KMS-11 (cell line): ENCODE measurements at regions not wholly inside any gene's neighbourhood (a gene's known extent, or its start where the extent isn't known, plus 50 kb on each side); places are given as distances from the start of the nearest gene placed in this dataset.

Source experiments
- H2AFZ ChIP-seq: fragments of 200-600 bp; sonication (generic); 2 replicates; pipeline ENCODE4 v1.6.1; 2016; ENCODE audit warnings: antibody characterized with exemption, mixed run types, low read depth
- H3K27ac ChIP-seq: fragments of 200-600 bp; sonication (generic); 2 replicates; pipeline ENCODE4 v1.6.1; 2016; ENCODE audit warnings: mild to moderate bottlenecking, mixed run types
- H3K27me3 ChIP-seq: fragments of 200-600 bp; sonication (generic); 2 replicates; pipeline ENCODE4 v1.6.1; 2017; ENCODE audit warnings: mild to moderate bottlenecking, low read depth, mixed run types, moderate library complexity; ENCODE audit not compliant: insufficient read depth
- H3K36me3 ChIP-seq: fragments of 200-600 bp; sonication (generic); 2 replicates; pipeline ENCODE4 v1.6.1; 2017; ENCODE audit warnings: mild to moderate bottlenecking, mixed run types; ENCODE audit not compliant: insufficient read depth
- H3K4me1 ChIP-seq: fragments of 200-600 bp; sonication (generic); 2 replicates; pipeline ENCODE4 v1.6.1; 2016; ENCODE audit warnings: mild to moderate bottlenecking, low read depth, mixed run types; ENCODE audit not compliant: poor library complexity, severe bottlenecking
- H3K4me2 ChIP-seq: fragments of 200-600 bp; sonication (generic); 2 replicates; pipeline ENCODE4 v1.7.0; 2016; ENCODE audit warnings: mild to moderate bottlenecking, mixed run types
- H3K4me3 ChIP-seq: fragments of 200-600 bp; sonication (generic); IDR thresholded peaks from 2 replicates; pipeline ENCODE4 v1.6.1; 2017; ENCODE audit warnings: low read depth, low read length, mixed read lengths; ENCODE audit not compliant: insufficient read depth
- H3K79me2 ChIP-seq: fragments of 200-600 bp; sonication (generic); 2 replicates; pipeline ENCODE4 v1.6.1; 2016; ENCODE audit warnings: low read depth, mixed run types; ENCODE audit not compliant: insufficient read depth
- H3K9ac ChIP-seq: fragments of 200-600 bp; sonication (generic); 2 replicates; pipeline ENCODE4 v1.6.1; 2016; ENCODE audit warnings: mild to moderate bottlenecking, mixed run types
- H4K20me1 ChIP-seq: fragments of 200-600 bp; sonication (generic); 2 replicates; pipeline ENCODE4 v1.6.1; 2016; ENCODE audit warnings: mild to moderate bottlenecking, mixed run types; ENCODE audit not compliant: insufficient read depth
- CTCF ChIP-seq: fragments of 200-600 bp; sonication (generic); conservative IDR thresholded peaks from 2 replicates; pipeline ENCODE4 v1.6.1; 2017; ENCODE audit warnings: low read depth, mild to moderate bottlenecking, antibody characterized with exemption, low read length, moderate library complexity, mixed read lengths

- Histone ChIP-seq H3K4me3 (no peak overlapping the region), H3K36me3 (no peaks in the 10 kb centered on the region; the same call in 1 of the 2 replicates), H2AFZ (no peak overlapping the region), H3K27ac (no peak overlapping the region), H3K27me3 (no peaks in the 10 kb centered on the region), H3K4me1 (no peaks in the 10 kb centered on the region), H4K20me1 (no peaks in the 10 kb centered on the region), H3K79me2 (no peaks in the 10 kb centered on the region), H3K9ac (no peak overlapping the region), H3K4me2 (no peak overlapping the region)
- no peak for TF ChIP-seq CTCF
Observed at GRCh38 chr11:26844963-26845362, 123.1 kb upstream of the SLC5A12 start.

GRCh38 chr11:26846227-26846626, 124.4 kb upstream of the SLC5A12 start:
- Histone ChIP-seq H2AFZ (no peak overlapping the region), H3K4me1 (no peaks in the 10 kb centered on the region), H3K4me3 (no peak overlapping the region), H3K9ac (no peak overlapping the region), H3K36me3 (no peaks in the 10 kb centered on the region; the same call in 1 of the 2 replicates), H4K20me1 (no peaks in the 10 kb centered on the region), H3K4me2 (no peak overlapping the region), H3K79me2 (no peaks in the 10 kb centered on the region), H3K27me3 (no peaks in the 10 kb centered on the region), H3K27ac (no peak overlapping the region)
- TF ChIP-seq CTCF = no peak

- TF ChIP-seq CTCF = no peak
- H3K4me1 ChIP-seq = no peaks in the 10 kb centered on the region
- no peaks in the 10 kb centered on the region for H3K79me2 ChIP-seq
- no peak overlapping the region for H3K9ac ChIP-seq
- H3K4me2 ChIP-seq = no peak overlapping the region
- no peak overlapping the region for H3K27ac ChIP-seq
- H3K36me3 ChIP-seq = no peaks in the 10 kb centered on the region; the same call in 1 of the 2 replicates
- no peak overlapping the region for H3K4me3 ChIP-seq
- no peak overlapping the region for H2AFZ ChIP-seq
- no peaks in the 10 kb centered on the region for H4K20me1 ChIP-seq
- H3K27me3 ChIP-seq = no peaks in the 10 kb centered on the region
Observed at GRCh38 chr11:26847459-26847858, 125.6 kb upstream of the SLC5A12 start.

GRCh38 chr11:26847977-26848376, 126.1 kb upstream of the SLC5A12 start:
- no peak overlapping the region for H3K4me2 ChIP-seq
- H3K79me2 ChIP-seq = no peaks in the 10 kb centered on the region
- H3K9ac ChIP-seq = no peak overlapping the region
- TF ChIP-seq CTCF = no peak
- no peaks in the 10 kb centered on the region for H4K20me1 ChIP-seq
- H2AFZ ChIP-seq = no peak overlapping the region
- H3K36me3 ChIP-seq = no peaks in the 10 kb centered on the region; the same call in 1 of the 2 replicates
- no peak overlapping the region for H3K4me3 ChIP-seq
- H3K27ac ChIP-seq = no peak overlapping the region
- H3K27me3 ChIP-seq = no peaks in the 10 kb centered on the region
- H3K4me1 ChIP-seq = no peaks in the 10 kb centered on the region
